ENCODE measurements at regions not wholly inside any gene's neighbourhood (a gene's known extent, or its start where the extent isn't known, plus 50 kb on each side); places are given as distances from the start of the nearest gene placed in this dataset.

- Histone ChIP-seq H3K36me3 (ENCODE audit: control insufficient read depth, low read length) (no peaks in the 10 kb centered on the region), H3K9me3 (ENCODE audit: control insufficient read depth, insufficient read depth, low read length) (no peaks in the 10 kb centered on the region), H3K4me2 (ENCODE audit: low read length) (no peak overlapping the region), H3K4me3 (ENCODE audit: low read length) (no peak overlapping the region), H3K27ac (ENCODE audit: low read depth, low read length) (no peak overlapping the region), H3K27me3 (ENCODE audit: control insufficient read depth, low read length) (no peaks in the 10 kb centered on the region), H3K4me1 (ENCODE audit: control insufficient read depth, low read length) (no peaks in the 10 kb centered on the region), H3K79me2 (ENCODE audit: control insufficient read depth, low read length) (no peaks in the 10 kb centered on the region), H4K20me1 (ENCODE audit: control insufficient read depth, insufficient read depth, low read depth, low read length) (no peaks in the 10 kb centered on the region), H3F3A (ENCODE audit: control insufficient read depth, insufficient read depth) (no peaks in the 10 kb centered on the region), H3K9me2 (replicated peaks; ENCODE audit: control insufficient read depth, low read length) (no peaks in the 10 kb centered on the region)
- TF ChIP-seq CTCF (IDR thresholded peaks at IDR 0.05; ENCODE audit: low read depth, low read length, poor library complexity, severe bottlenecking) (no peak), EZH2phosphoT487 (IDR thresholded peaks at IDR 0.05; ENCODE audit: borderline replicate concordance, low read length) (no peak)
These were observed 426.6 kb downstream of the ATP23 start for GRCh38 chr12:58368001-58368400.

GRCh38 chr12:58369576-58369975, 428.2 kb downstream of the ATP23 start:
- H3K9me3 ChIP-seq (ENCODE audit: control insufficient read depth, insufficient read depth, low read length): no peaks in the 10 kb centered on the region
- no peaks in the 10 kb centered on the region for H3K79me2 ChIP-seq (ENCODE audit: control insufficient read depth, low read length)
- no peaks in the 10 kb centered on the region for H4K20me1 ChIP-seq (ENCODE audit: control insufficient read depth, insufficient read depth, low read depth, low read length)
- H3K27me3 ChIP-seq (ENCODE audit: control insufficient read depth, low read length): no peaks in the 10 kb centered on the region
- no peaks in the 10 kb centered on the region for H3K4me1 ChIP-seq (ENCODE audit: control insufficient read depth, low read length)
- no peak for TF ChIP-seq EZH2phosphoT487 (IDR thresholded peaks at IDR 0.05; ENCODE audit: borderline replicate concordance, low read length)
- TF ChIP-seq CTCF (IDR thresholded peaks at IDR 0.05; ENCODE audit: low read depth, low read length, poor library complexity, severe bottlenecking): no peak
- H3K27ac ChIP-seq (ENCODE audit: low read depth, low read length): no peak overlapping the region
- H3F3A ChIP-seq (ENCODE audit: control insufficient read depth, insufficient read depth): no peaks in the 10 kb centered on the region
- no peaks in the 10 kb centered on the region for H3K36me3 ChIP-seq (ENCODE audit: control insufficient read depth, low read length)
- H3K9me2 ChIP-seq (replicated peaks; ENCODE audit: control insufficient read depth, low read length): no peaks in the 10 kb centered on the region
- H3K4me3 ChIP-seq (ENCODE audit: low read length): no peak overlapping the region
- no peak overlapping the region for H3K4me2 ChIP-seq (ENCODE audit: low read length)

- Histone ChIP-seq H3K4me3 (ENCODE audit: low read length) (no peak overlapping the region), H3F3A (ENCODE audit: control insufficient read depth, insufficient read depth) (no peaks in the 10 kb centered on the region), H3K36me3 (ENCODE audit: control insufficient read depth, low read length) (no peaks in the 10 kb centered on the region), H3K4me1 (ENCODE audit: control insufficient read depth, low read length) (no peaks in the 10 kb centered on the region), H3K9me2 (replicated peaks; ENCODE audit: control insufficient read depth, low read length) (no peaks in the 10 kb centered on the region), H3K4me2 (ENCODE audit: low read length) (no peak overlapping the region), H4K20me1 (ENCODE audit: control insufficient read depth, insufficient read depth, low read depth, low read length) (no peaks in the 10 kb centered on the region), H3K27me3 (ENCODE audit: control insufficient read depth, low read length) (no peaks in the 10 kb centered on the region), H3K79me2 (ENCODE audit: control insufficient read depth, low read length) (no peaks in the 10 kb centered on the region), H3K27ac (ENCODE audit: low read depth, low read length) (no peak overlapping the region), H3K9me3 (ENCODE audit: control insufficient read depth, insufficient read depth, low read length) (no peaks in the 10 kb centered on the region)
- TF ChIP-seq CTCF (IDR thresholded peaks at IDR 0.05; ENCODE audit: low read depth, low read length, poor library complexity, severe bottlenecking): no peak
- no peak for TF ChIP-seq EZH2phosphoT487 (IDR thresholded peaks at IDR 0.05; ENCODE audit: borderline replicate concordance, low read length)
These were observed 430.9 kb downstream of the ATP23 start for GRCh38 chr12:58372298-58372697.

GRCh38 chr12:58378028-58378427, 436.7 kb downstream of the ATP23 start:
- Histone ChIP-seq H3K36me3 (ENCODE audit: control insufficient read depth, low read length) (no peaks in the 10 kb centered on the region), H3K4me2 (ENCODE audit: low read length) (no peak overlapping the region), H3K9me3 (ENCODE audit: control insufficient read depth, insufficient read depth, low read length) (no peaks in the 10 kb centered on the region), H3K27ac (ENCODE audit: low read depth, low read length) (no peak overlapping the region), H4K20me1 (ENCODE audit: control insufficient read depth, insufficient read depth, low read depth, low read length) (no peaks in the 10 kb centered on the region), H3K4me1 (ENCODE audit: control insufficient read depth, low read length) (no peaks in the 10 kb centered on the region), H3K4me3 (ENCODE audit: low read length) (no peak overlapping the region), H3K9me2 (replicated peaks; ENCODE audit: control insufficient read depth, low read length) (no peaks in the 10 kb centered on the region), H3K79me2 (ENCODE audit: control insufficient read depth, low read length) (no peaks in the 10 kb centered on the region), H3K27me3 (ENCODE audit: control insufficient read depth, low read length) (no peaks in the 10 kb centered on the region), H3F3A (ENCODE audit: control insufficient read depth, insufficient read depth) (no peaks in the 10 kb centered on the region)
- TF ChIP-seq CTCF (IDR thresholded peaks at IDR 0.05; ENCODE audit: low read depth, low read length, poor library complexity, severe bottlenecking) (no peak), EZH2phosphoT487 (IDR thresholded peaks at IDR 0.05; ENCODE audit: borderline replicate concordance, low read length) (no peak)

Data from DOHH2 (cell line).